HT1080 (cell line): ENCODE measurements at regions not wholly inside any gene's neighbourhood (a gene's known extent, or its start where the extent isn't known, plus 50 kb on each side); places are given as distances from the start of the nearest gene placed in this dataset.

Experiments used
- DNase-seq: peaks from one replicate; pipeline ENCODE4 v3.0.0-alpha.2; 2015; ENCODE audit warnings: low read depth

DNA sequence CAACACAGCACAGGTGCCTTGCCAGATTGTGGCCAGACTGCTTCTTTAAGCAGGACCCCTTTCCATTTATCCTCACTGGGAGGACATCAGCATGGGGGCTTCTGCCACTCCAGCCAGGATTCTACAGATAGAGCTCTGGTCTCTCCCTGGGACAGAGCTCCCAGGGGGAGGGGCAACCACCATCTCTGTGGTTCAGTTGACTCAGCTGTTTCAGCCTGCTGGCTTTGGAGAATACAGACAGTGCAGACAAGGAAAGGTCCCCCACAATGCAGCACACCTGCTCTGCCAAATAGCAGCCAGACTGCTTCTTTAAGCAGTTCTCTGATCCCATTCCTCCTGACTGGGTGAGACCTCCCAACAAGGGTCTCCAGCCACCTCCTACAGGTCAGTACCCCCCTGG is 132.8 kb downstream of the OR2K2 start:
- no peak for DNase-seq

- DNase-seq: no peak
These were observed 134.3 kb downstream of the OR2K2 start for GRCh38 chr9:111195766-111196165.

DNA sequence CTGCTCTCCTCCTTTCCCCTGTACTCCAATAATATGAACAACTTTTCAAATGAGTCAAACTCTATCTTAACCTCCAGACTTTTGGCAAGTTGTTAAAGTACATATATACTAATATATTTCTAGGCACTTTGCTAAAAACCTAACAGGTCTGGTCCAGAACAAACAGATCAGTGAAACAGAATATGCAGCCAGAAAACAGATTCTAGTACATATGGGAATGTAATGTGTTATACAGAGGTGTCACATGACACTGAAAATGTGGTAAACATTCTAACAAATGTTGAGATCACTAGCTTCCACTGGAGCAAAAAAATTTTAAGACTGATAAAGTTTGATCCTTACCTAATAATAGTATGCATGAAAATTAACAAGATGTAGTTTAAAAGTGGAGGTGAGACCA is 136.9 kb downstream of the OR2K2 start:
- no peak for DNase-seq

- no peak for DNase-seq
These were observed 137.4 kb downstream of the OR2K2 start for GRCh38 chr9:111192650-111193049.

DNA sequence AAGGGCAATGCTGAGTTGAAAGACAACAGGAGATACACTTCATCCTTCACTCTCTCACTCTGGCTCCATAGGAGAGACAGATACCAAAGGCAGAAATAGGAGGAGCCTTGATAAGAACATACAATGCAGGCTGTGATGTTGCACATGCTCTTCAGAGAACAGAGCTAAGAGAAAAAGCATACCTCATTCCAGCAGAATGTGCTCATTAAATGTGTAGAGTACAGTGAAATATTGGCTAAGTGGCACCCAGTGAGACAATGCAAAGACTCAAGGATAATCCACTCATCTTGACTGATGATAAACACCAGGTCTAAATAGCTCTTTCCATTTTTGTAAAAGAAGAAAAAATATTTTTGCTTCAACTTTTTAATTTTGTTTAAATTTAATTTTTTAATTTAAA is 139.7 kb downstream of the OR2K2 start:
- DNase-seq: no peak

DNA sequence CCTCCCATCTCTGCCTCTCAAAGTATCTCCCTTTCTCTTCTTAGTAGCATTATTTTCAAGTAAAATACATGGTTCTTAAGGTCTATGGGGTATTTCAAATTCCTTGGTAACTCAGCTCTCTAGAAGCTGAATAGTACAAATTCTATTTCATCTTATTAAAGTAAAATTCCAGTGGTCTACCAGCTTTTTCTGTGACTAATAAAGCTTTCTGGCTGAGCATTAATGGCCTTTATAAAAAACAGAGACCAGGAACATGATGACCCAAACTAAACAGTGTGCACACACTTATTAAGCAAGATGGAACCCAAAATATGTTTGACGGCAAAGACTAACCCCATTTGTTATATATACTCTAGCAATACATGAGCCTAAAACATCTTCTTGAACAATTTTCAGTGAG is 142.6 kb downstream of the OR2K2 start:
- DNase-seq: no peak

- no peak for DNase-seq
These were observed 143.9 kb downstream of the OR2K2 start for GRCh38 chr9:111186021-111186530.

DNA sequence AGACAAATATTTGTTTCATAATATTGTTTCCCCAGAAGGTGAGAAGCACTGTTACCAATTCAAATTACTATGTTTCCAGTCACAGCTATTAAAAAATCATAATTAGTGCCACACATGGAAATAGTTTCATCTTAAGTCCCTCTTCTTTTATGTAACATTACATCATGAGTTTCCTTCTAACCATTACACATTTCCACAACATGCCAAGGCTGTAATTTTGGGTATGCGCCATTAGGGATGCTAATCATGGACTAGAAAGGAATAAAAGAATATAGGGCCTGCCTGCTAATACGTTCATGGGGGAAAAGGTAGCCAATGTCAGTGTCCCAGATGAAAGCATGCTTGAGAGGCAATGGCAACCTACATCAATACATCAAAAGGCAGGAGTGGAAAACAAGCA is 142.5 kb upstream of the LPAR1 start:
- DNase-seq: no peak

GRCh38 chr9:111179577-111179976 is 141.3 kb upstream of the LPAR1 start:
- DNase-seq: peak; percentile 23

DNA sequence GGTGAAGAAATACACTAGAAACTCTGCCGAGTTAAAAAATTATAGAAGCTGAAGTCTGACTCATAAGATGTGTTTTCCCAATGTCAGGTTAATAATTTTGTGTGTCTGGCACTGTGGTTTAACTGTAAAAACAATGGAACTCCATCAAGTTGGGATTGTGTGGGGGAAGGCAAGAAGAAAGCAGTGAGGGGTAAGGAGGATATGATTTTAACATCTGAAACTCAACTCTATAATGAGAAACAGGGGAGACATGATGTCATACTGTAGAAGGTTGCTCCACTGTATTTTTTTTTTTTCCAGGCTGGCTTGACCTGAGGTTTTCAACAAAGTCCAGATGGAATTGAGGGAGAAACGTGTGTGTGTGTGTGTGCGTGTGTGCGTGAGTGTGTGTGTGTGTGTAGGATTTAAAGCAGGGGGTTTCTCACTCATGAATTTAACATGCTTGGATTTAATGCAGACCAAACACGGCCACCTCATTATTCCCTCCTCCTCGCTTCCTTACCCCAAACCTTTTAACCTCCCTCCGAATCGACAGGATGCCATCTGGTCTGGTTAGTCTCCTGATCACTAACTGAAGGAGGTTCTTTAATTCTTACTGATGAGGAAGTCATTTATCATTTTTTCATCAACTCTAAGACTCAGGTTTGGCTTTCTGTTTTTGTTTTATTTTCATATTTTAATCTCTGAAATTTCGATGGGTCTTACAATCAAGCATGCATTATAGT is 140.2 kb upstream of the LPAR1 start:
- peak; percentile 51 for DNase-seq

GRCh38 chr9:111176511-111176910 is 138.2 kb upstream of the LPAR1 start:
- DNase-seq: no peak

DNA sequence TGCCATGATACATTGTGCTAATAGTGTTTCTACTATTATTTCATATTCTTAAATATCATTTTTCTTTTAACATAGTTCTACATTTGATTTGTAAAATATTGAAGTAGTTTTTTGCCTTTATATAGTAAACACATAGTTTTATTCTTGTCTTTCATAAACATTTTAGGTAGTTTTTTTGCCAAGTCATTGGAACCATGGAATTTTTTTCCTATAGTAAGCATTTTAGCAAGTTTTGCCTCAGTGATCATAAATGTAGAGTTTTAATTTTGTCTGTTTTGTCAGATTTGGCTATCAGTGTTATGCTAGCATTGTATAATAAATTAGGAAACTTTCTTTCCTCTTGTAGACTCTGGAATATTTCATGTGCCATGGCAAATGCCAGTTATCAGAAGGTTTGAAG is 137.1 kb upstream of the LPAR1 start:
- DNase-seq: no peak

DNA sequence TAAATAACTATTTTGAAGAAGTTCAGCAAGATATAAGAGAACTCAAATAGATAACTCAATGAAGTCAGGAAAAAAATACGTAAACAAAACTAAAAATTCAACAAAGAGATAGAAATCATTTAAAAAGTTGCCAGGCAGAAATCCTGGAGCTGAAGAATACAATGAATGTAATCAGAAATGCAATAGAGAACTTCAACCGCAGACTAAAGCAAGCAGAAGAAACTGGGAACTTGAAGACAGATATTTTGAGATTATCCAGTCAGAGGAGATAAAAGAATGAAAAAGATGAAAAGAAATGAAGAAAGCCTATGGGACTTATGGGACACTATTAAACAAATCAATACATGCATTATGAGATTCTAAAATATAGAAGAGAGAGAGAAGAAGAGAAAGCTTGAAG is 129.1 kb upstream of the LPAR1 start:
- no peak for DNase-seq

DNA sequence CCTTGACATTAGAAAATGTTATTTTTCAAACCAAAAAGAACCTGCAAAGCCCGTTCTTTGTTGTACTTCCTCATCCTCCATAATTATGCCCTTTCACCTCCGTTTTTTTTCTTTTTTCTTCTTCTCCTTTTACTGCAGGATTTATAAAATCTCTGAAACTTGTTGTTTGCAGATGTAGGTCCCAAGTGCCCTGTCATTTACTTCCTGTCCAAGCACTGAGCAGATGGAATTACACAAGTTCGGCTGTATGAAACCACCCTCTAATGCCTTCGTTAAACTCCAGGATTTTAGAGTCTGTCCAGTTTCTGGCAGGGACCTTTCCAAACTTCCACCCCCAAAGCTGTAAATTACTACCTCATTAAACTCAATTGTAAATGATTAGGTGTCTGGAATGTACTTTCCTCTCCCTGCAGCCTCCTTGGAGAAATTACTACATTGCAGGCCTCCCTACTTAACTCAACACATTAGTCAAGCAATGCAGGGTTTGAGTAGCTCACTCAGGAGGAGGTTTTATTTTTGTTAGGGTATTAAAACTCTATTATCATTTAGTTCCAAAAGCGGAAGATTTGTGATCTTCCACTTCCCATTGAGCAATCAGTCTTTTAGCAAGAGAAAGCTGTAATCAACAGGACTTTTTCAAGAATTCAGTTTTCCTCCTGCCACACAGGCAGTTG is 125.6 kb upstream of the LPAR1 start:
- DNase-seq: no peak

- DNase-seq: no peak
These were observed 123.8 kb upstream of the LPAR1 start for GRCh38 chr9:111162026-111162425.

- DNase-seq: peak; percentile 10
These were observed 122.7 kb upstream of the LPAR1 start for GRCh38 chr9:111161015-111161415.

- DNase-seq: no peak
These were observed 120.7 kb upstream of the LPAR1 start for GRCh38 chr9:111158999-111159398.

- DNase-seq: no peak
These were observed 120.1 kb upstream of the LPAR1 start for GRCh38 chr9:111158363-111158762.

DNA sequence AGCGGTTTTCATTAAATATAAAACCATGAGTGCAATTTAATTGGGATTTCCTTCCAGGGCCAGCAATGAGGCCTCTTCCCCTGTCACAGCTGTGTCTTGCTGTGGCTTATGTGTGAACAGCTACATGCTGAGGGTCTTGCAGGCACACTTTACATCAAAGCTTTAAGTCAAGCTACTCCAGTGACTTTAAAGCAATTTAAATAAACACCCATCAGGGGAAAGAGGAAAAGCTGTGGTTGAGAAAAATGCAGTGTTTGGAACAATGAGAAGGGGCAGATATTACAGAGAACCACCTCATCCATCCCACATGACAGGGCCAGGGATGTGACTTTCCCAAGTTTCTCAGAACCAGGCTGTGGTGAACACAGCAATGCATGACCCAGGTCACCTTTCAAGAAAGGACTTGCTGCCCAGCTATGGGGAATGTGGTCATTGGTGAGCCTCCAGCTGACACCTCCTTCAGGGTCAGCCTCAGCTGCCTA is 115.9 kb upstream of the LPAR1 start:
- DNase-seq: no peak

DNA sequence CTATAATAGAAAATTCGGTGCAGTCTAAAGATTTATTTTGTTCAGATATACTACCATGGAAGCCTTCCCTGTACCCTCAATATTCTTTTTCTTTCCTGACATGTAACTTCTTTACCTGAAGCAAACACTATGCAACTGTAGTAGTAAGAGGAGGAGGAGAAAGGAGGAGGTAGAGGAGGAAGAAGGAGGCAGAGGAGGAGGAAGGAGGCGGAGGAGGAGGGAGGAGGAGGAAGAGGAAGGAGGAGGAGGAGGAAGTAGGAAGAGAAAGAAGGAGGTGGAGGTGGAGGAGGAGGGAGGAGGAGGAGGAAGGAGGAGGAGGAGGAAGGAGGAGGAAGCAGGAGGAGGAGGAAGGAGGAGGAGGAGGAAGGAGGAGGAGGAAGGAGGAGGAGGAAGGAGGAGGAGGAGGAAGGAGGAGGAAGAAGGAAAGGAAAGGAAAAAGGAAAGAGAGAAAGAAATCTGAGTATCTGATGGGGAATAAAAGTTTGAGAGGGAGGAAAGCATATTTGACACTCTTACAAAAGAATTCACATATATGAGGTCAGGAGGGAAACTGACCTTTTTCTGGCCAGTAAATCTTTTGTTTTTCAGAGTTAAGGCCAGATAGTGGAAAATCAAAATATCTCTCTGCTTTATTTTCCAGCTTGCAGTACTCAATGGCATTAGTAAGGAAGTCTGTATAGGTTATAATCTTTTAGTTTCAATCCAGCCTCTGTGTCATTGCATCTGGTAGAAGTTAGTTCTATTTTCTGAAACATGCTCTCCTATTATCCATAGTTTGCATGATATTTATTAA is 114.5 kb upstream of the LPAR1 start:
- DNase-seq: no peak

DNA sequence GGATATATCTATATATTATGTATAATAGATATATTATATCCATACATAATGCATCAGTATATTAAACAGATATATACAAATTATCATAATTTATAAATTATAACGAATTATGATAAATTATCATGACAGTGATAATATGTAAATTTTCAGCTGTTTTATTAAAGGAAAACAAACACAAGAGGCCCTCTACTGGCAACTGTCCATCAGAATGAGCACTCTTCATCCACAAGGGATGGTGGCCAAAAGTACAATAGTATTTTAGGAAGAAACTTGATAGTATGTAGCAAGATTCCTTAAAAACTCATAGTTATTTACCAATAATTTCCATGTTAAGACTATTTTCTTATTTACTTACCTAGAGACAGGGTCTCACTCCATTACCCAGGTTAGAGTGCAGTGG is 113.3 kb upstream of the LPAR1 start:
- no peak for DNase-seq

GRCh38 chr9:111150181-111150580 is 111.9 kb upstream of the LPAR1 start:
- no peak for DNase-seq
